Dedifferentiated amniotic fluid mesenchymal stem cell (primary cell): ENCODE measurements at regions not wholly inside any gene's neighbourhood (a gene's known extent, or its start where the extent isn't known, plus 50 kb on each side); places are given as distances from the start of the nearest gene placed in this dataset.

ENCODE experiments used
- DNase-seq: peaks from one replicate; pipeline ENCODE4 v3.0.0-alpha.2; 2016; ENCODE audit errors: extremely low spot score

DNA sequence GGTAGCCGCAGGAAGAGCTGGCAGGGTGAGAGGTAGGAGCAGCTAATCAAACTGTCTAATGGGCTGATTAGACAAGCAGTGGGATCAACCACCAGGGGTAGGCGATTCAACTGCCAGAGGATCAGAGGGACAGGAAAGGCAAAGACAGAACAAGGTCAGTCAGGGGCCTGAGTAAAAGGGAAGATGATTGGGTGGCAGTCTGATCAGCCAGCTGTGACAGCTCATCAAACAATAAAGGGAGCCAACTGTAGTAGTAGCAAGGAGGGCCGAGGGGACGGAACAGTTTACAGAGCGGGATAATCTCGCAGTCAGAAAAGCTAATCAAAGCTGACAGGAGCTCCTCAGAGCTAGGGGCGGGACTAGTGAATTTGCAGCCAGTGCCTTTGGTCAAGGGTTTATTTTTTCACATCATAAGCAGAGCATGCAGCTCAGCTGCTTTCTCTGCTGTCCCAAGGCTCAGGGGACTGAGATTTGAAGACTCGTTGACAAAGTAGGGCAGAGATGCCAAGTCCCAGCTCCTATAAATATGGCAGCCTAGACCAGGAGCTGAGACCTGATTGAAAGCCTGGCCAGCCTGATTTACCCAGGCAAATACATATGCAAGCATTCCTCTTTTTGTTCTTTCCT, 418.2 kb downstream of the GABRG2 start:
- DNase-seq: no peak

DNA sequence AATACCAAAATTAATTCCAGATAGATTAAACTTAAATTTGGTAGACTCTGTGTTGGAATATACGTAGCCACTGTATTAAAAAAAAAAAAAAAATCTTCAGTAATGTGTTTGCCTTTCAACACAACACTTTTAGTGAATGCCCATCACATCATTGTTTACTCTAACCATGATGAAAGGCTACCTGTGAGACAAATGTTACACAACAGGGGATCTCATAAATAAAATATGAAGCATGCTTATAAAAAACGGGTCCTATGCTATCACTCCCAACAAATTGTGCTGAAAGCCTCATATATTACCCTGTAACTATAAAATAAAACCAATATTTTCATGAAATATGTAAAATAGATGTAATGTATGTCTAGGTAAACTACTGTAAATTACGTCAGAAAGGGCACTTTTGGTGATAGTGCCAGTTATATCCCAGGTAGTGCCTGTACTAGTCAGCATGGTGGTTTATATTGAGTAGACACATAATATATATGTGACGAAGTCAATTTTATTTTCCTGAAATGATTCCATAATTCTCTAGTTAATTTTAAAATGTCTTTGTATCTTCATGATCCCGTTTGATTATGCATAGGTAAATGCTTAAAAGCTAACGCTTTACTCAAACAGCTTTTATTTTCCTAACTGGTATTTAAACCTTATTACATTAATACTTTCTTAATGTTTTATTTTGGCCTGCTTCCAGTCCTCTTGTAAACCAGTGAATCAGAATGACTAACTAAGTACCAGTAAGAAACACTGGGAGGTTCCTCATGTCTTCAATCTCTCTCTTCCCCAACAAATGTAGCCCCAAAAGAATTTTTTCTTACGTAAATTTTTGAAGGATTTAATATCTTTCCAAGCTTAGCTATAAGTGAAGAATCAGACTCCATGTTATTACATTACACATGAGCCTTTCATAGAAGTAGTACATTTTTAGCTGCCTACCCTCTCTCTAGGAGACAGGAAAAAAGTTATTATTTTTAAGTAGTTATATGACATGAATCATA, 420.3 kb downstream of the GABRG2 start:
- no peak for DNase-seq

DNA sequence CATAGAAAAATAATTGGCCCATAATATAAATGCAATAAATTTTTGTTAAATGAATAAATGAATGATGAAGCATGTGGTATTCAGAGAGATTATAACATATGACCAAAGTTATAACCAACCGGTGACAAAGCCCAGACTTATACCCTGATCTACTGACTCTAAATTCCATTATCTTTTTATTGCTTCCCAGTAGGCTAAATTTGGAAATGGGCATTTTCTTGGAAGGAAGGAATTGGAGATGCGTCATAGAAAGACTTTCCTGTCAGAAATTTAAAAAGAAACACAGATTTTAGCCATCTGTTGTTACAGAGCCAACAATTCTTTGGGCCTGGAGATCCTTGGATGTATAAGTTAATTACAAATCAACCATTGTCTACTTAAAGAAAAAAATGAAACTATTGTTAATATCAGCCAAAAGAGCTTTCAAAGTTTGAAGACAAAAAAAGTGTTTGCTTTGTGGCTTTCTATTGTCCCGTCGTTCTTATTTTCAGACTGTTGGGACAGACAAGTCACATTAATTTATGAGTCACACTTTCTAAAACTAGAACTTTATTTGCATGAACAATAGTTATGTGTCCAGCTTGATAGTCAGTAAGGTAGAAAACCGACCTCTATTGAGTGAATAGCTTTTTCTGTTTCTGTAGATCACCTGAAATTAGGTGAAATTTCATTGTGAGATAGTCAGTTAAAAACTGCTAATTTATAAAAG, 428.7 kb downstream of the GABRG2 start:
- DNase-seq: no peak

DNA sequence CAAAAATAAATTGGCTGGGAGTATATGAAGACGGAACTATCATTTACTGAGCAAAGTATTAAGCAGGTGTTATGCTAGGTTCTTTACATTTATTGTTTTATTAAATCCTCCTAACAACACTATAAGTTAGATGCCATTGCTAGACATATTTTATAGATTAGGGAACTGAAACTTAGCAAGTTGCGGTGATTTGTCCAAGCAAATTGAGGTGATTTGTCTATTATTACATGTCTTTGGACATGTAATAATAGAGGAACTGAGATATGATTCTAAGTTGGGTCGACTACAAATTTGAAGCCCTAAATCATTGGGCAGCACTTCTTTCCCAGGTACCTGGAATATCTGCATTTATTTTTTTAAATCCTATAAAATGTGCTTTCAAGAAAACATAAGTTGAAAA, 429.9 kb downstream of the GABRG2 start:
- DNase-seq: no peak

DNA sequence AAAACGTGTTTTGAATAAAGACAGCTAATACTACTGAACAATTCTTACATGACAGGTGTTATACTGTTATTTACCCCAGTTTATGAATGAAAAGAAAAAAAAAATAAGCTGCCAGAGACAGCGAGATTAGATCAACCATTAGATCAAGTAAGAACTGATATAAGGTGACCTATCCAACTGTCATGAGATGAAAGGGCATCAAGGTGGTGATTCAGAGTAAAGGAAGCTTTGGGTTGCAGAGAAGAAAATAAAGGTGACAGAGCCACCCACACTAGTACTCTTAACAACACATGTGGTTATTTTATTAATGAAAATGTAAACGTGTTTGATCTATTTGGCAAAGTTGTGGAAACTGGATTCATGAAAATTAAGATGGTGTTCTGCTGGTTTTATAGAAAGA, 435.2 kb downstream of the GABRG2 start:
- no peak for DNase-seq

DNA sequence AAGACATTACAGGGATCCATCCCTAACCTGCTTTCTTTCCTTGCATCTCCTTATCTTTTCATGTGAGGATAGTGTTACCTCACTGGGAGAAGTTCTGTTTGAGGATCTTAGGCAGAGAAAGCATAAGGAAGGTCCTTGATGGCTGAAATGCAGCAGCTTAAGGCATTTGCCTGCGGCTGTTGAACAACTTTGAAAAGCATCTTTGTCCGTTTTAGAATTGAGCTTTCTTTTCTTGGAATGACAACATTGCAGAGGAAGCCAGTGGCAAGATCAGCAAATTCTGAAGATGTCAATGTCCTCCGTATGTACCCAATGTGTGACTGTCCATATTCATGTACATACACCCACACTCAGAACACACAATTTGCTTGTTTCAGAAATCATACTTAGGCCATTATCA, 436.2 kb downstream of the GABRG2 start:
- no peak for DNase-seq

DNA sequence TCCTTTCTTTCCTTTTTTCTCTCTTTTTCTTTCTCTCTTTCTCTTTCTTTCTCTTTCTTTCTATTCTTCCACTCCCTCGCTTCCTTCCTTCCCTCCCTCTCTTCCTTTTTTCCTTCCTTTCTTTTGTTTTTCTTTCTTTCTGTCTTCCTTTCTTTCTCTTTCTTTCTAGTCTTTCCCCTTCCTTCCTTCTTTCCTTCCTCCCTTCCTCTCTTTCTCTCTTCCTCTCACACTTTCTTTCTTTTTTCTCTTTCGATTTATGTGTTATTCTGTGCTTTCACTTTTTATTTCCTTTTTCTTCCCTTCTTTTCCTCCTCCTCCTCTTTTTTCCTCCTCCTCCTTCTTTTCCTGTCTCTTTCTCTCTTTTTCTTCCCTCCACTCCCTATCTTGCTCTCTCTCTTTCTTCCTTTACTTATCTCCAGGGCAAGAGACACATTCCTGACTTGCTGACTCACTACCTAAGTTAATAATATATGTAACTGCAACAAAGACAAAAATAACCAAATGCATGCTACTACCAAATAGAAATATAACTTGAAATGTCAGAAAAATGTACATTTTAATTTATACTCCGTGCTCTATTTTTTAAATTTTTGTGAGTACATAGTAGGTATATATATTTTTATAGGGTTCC, 445.5 kb downstream of the GABRG2 start:
- DNase-seq: no peak

DNA sequence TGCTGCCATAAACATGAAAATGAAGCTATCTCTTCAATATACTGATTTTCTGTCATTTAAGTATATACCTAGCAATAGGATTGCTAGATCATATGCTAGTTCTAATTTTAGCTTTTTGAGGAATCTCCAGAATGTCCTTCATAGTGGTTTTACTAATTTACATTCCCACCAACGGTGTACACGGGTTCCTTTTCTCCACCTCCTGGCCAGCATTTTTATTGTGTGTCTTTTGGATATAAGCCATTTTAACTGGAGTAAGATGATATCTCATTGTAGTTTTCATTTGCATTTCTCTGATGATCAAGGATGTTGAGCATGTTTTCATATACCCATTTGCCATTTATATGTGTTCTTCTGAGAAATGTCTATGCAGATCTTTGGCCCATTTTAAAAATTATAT, 446.5 kb downstream of the GABRG2 start:
- DNase-seq: no peak

DNA sequence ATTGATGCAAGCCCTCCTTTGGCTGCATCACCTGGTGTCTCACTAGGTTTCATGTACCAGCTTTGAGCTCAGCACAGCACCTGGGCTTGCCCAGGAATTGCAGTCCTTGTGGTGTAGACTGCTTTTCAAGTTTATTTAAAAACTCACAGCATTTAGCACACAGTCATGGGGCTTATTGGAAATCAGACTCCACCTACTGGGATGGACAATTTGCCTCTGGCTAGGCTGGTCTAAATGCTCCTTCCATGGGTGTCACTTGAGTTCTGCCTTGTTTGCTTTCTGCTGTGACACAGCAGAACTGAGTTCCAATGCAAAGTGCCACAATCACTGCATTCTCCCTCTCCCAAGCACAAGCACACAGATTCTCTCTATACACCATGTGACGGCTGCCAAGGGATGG, 453.3 kb downstream of the GABRG2 start:
- DNase-seq: no peak

DNA sequence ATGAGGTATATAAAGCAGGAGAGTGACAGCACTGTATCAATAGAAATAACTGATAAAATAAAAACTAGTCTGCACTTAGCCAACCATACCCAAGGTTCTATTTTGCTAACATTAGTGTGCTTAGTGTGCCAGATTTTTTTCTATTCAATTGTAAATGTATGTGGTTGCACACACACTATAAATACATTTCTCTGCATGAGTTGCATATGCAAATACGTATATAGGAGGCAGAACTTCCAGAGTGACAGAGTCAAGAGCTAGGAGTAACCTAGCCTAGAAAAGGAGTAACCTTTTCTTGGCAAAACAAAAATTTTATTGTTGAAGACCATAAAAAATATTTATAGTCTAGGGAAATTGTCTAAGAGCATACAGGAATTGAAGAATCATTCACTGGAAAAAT, 461.6 kb downstream of the GABRG2 start:
- DNase-seq: no peak

DNA sequence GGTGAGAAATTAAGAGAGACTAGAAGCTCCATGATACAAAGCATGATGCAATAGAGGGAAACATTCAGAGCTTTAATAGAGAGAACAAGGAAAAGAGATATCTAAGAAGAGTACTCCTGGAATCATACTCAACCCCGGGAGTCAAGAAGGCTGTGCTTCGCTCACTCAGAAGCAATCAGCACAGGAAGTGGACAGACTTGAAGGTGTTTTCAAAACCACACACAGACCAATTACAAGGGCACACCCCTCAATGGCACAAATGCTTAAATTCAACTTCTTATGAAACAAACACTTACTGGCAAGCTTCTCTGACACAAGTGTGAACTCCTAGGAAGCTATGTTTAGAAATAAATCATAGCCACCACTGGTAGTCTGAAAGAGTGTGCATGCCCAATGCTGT, 462.3 kb downstream of the GABRG2 start:
- DNase-seq: no peak

DNA sequence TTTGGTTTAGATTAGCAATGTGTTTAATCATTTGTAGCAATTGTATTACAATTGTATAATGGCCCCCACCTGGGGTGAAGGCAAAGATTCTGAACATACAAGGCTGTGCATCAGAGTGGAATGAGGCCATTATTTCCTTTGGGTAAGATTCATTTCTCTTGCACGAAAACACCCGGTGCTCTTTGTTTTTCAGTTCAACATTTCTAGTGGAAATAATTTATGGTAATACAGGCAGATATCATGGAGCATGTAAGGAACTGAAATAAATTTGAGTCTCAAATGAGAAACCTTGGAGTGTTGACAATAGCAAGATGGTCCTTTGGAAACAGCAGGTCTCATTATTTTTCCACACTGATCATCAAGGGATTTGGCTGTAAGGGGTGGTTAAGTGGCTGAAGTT, 475.9 kb downstream of the GABRG2 start:
- DNase-seq: no peak

DNA sequence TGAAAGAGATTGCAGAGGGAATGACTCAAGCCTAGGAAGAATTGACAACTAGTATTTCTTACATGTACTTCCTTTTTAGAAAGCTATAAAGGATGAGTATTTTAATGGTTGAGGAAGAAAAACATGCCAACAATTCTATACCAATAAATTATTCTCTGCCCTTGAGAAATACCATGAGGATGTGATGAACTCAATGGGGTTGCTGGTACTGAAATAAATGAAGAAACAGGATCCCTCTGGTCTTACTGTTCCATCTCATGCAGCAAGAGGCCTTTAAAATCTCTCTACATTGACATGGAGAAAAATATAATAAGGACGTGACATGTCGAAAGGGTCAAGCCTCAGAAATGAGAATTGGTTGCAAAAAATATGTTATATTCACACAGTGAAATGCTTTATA, 477.3 kb downstream of the GABRG2 start:
- no peak for DNase-seq

DNA sequence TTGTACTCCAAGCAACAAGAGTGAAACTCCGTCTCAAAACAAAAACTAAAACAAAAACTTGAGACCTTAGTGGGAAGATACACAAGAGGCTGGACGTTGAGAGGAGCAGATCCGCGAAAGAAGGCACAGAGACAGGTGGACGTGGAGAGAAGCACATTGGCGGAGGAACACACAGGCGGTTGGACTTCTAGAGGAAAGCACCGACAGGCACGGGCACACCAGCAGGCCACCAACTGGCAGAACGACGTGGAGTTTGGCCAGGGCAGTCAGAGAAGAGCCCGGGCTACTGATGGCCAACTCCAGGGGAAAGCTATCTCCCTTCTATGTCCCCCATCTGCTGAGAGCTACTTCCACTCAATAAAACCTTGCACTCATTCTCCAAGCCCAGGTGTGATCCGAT, 482.7 kb downstream of the GABRG2 start:
- DNase-seq: no peak

DNA sequence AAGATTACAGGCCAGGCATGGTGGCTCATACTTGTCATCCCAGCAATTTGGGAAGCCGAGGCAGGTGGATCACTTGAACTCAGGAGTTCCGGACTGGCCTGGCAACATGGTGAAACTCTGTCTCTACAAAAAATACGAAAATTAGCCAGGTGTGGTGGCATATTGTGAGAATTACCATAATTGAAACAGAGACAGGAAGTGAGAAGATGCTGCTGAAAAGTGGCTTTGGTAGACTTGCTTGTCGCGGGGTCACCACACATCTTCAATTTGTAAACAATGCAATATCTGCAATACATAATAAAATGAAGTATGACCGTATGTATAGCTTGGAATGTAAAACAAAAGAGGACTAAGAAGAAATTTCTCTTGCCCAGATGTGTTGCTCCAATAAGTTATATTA, 490.5 kb downstream of the GABRG2 start:
- DNase-seq: no peak

DNA sequence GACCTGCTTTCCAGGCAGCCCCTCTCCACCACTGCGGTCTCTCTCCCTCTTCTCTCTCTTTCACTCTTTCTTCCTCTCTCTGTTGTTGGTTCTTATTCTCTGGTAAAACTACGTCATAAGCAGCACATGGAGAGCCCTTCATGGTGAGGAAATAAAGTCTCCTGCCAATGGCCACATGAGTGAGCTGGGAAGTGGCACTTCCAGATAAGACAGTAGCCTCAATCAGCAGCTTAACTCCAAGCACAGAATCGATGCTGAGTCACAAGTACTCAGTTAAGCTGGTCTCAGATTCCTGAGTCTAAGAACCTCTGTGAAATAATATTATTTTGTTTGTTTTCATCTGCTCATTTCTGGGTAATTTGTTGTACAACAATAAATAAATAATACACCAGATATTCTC, 500.1 kb downstream of the GABRG2 start:
- no peak for DNase-seq

DNA sequence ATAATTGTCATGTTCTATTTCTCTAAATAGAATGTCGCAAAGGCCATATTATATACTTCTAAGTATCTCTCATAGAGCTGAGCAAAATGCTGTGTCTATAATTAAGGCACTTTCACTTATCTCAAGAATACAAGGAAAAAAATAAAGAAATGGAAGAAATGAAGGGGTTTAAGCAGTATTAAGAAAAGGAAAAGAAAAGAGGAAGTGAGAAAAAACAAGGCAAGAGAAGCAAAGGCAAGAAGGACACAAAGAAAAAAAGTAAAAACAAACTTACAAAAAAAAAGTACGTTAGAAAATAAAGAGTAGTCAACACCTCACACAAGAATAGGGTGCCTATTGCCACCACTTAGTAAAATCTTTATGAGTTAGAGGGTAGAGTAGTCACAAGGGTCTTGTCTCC, 506.2 kb downstream of the GABRG2 start:
- no peak for DNase-seq

DNA sequence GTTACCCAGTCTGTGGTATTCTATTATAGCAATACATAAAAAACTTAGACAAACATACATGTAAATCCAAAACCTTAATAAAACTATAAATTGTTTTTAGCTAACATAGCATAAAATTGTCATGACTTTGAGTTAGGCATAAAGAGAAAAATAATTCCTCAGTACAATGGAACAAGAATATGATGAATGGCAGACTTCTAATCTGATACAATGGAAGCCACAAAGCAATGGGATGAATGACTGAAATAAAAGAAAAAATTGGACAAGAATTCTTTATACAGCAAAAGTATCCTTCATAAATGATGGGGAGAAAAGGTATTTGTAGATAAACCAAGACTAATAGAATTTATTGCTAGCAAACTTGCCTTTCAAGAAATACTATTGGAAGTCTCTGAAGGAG, 524.2 kb downstream of the GABRG2 start:
- no peak for DNase-seq

DNA sequence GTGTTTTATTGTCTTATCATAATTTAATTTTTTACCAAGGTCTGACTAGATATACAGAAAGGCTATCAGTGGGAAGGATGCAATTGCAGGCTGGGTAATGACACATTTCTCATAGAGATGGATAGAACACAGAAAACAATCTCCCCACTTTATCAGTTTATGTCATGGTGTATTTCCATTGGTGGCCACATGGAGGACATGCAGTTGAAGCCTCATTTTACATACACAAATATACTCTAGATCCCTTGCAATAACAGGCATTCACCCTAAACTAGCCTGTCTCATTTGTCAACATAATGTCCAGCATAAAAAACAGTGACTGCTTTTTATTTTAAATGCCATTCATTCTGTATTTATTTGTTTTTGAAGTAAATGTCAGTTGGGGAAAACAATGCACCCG, 526.3 kb downstream of the GABRG2 start:
- DNase-seq: no peak

DNA sequence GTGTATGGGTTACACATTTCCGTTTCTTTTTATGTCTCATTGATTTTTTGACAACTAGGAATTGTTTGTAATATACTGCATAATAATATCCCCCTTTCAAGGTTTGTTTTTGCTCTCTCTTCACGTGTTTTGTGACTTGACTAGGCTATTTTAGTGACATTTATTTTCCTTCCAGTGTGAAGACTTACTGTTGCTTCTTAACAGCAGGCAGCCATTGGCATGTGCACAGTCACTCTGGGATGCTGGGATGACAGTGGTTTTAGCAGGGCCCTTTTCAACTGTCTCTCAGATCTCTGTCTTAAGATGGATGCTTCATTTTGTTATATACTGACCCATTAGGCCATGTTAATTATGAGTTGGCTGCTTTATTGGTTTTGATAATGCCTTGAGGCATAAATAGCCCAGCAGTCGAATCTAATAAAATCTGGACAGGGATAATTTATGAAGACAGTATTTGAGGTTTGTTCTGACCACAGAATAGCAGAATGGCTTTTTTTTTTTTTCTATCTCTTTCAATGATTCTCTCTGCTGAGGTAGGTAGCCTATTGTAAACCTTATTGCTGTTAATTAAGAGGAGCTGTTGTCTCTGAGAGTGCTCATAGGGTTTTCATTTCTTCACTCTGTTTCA, 536.0 kb downstream of the GABRG2 start:
- no peak for DNase-seq

DNA sequence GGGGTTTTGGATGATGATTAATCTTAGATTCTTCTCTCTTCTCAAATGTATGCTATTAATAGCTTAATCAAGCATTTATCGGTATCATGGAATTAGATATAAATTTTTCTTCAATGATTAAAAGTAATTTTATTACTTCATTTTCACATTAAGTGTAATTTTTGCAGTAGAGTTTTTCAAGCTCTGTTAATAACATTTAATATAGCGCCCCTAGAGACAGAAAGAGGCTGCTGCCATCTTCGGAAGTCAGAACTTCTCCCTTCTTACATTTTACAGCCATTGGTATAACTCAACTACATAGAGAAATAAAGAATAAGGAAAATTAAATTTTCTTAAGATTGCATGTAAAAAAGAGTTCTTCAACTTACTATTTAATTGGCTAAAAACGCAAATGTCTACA, 540.3 kb downstream of the GABRG2 start:
- no peak for DNase-seq
